ENCODE measurements at regions not wholly inside any gene's neighbourhood (a gene's known extent, or its start where the extent isn't known, plus 50 kb on each side); places are given as distances from the start of the nearest gene placed in this dataset.
"Not testable (repeated sequence)": the region's sequence is repeated elsewhere in the genome, so short reads cannot be mapped to it uniquely, and the experiment has no call there.

- DNase-seq (ENCODE audit: low read depth in 2 of 2, low spot score in 1 of 2) = no peak
Observed at GRCh38 chr5:96175090-96175489, 213.4 kb upstream of the ELL2 start.

- no peak for DNase-seq (ENCODE audit: low read depth in 2 of 2, low spot score in 1 of 2)
Observed at GRCh38 chr5:96173366-96173765, 211.7 kb upstream of the ELL2 start.

GRCh38 chr5:96172436-96172835 is 210.8 kb upstream of the ELL2 start:
- DNase-seq (ENCODE audit: low read depth in 2 of 2, low spot score in 1 of 2) = no peak

GRCh38 chr5:96171973-96172372 is 210.3 kb upstream of the ELL2 start:
- not testable (repeated sequence) for DNase-seq (ENCODE audit: low read depth in 2 of 2, low spot score in 1 of 2)

- not testable (repeated sequence) for DNase-seq (ENCODE audit: low read depth in 2 of 2, low spot score in 1 of 2)
Observed at GRCh38 chr5:96170481-96171125, 209.0 kb upstream of the ELL2 start.

GRCh38 chr5:96168833-96169232 is 207.2 kb upstream of the ELL2 start:
- not testable (repeated sequence) for DNase-seq (ENCODE audit: low read depth in 2 of 2, low spot score in 1 of 2)

- DNase-seq (ENCODE audit: low read depth in 2 of 2, low spot score in 1 of 2) = no peak
Observed at GRCh38 chr5:96159043-96159442, 197.4 kb upstream of the ELL2 start.

- no peak for DNase-seq (ENCODE audit: low read depth in 2 of 2, low spot score in 1 of 2)
Observed at GRCh38 chr5:96157841-96158291, 196.2 kb upstream of the ELL2 start.

GRCh38 chr5:96157077-96157780 is 195.6 kb upstream of the ELL2 start:
- no peak for DNase-seq (ENCODE audit: low read depth in 2 of 2, low spot score in 1 of 2)

- no peak for DNase-seq (ENCODE audit: low read depth in 2 of 2, low spot score in 1 of 2)
Observed at GRCh38 chr5:96155147-96155546, 193.5 kb upstream of the ELL2 start.

- no peak for DNase-seq (ENCODE audit: low read depth in 2 of 2, low spot score in 1 of 2)
Observed at GRCh38 chr5:96151891-96152290, 190.2 kb upstream of the ELL2 start.

- no peak for DNase-seq (ENCODE audit: low read depth in 2 of 2, low spot score in 1 of 2)
Observed at GRCh38 chr5:96150007-96150406, 188.4 kb upstream of the ELL2 start.

GRCh38 chr5:96149546-96149945 is 187.9 kb upstream of the ELL2 start:
- DNase-seq (ENCODE audit: low read depth in 2 of 2, low spot score in 1 of 2) = no peak

GRCh38 chr5:96149021-96149420 is 187.4 kb upstream of the ELL2 start:
- DNase-seq (ENCODE audit: low read depth in 2 of 2, low spot score in 1 of 2) = no peak

GRCh38 chr5:96148376-96148775 is 186.7 kb upstream of the ELL2 start:
- no peak for DNase-seq (ENCODE audit: low read depth in 2 of 2, low spot score in 1 of 2)

- DNase-seq (ENCODE audit: low read depth in 2 of 2, low spot score in 1 of 2) = no peak
Observed at GRCh38 chr5:96147866-96148265, 186.2 kb upstream of the ELL2 start.

GRCh38 chr5:96146675-96147074 is 185.0 kb upstream of the ELL2 start:
- DNase-seq (ENCODE audit: low read depth in 2 of 2, low spot score in 1 of 2) = no peak

GRCh38 chr5:96144289-96144688 is 182.6 kb upstream of the ELL2 start:
- no peak for DNase-seq (ENCODE audit: low read depth in 2 of 2, low spot score in 1 of 2)

GRCh38 chr5:96143450-96143849 is 181.8 kb upstream of the ELL2 start:
- no peak for DNase-seq (ENCODE audit: low read depth in 2 of 2, low spot score in 1 of 2)

- DNase-seq (ENCODE audit: low read depth in 2 of 2, low spot score in 1 of 2) = no peak
Observed at GRCh38 chr5:96142786-96143434, 181.3 kb upstream of the ELL2 start.

- DNase-seq (ENCODE audit: low read depth in 2 of 2, low spot score in 1 of 2) = no peak
Observed at GRCh38 chr5:96142184-96142781, 180.6 kb upstream of the ELL2 start.

- DNase-seq (ENCODE audit: low read depth in 2 of 2, low spot score in 1 of 2) = no peak
Observed at GRCh38 chr5:96141749-96142148, 180.1 kb upstream of the ELL2 start.
